ENCODE measurements at regions not wholly inside any gene's neighbourhood (a gene's known extent, or its start where the extent isn't known, plus 50 kb on each side); places are given as distances from the start of the nearest gene placed in this dataset.
"Not testable (repeated sequence)": the region's sequence is repeated elsewhere in the genome, so short reads cannot be mapped to it uniquely, and the experiment has no call there.

DNA sequence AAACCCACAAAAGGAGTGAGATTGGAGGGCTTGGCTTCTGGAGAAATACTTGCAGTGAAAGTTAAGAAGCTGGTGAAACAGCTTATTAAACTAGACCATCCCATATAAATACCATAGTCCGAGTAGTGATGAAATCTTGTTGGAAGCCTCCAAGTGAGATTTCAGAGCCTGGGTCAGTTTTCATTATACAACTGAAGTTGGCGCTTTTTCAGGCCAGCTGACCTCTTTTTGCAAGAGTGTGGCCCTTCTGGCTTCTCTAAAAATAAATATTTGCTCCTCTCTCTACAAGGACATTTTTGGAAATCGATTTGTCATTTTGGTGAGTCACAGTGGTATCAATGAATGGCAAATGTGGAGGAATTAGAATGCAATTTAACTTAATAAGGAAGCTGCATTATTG lies 51.2 kb upstream of the THRB start:
- DNase-seq = no peak

DNA sequence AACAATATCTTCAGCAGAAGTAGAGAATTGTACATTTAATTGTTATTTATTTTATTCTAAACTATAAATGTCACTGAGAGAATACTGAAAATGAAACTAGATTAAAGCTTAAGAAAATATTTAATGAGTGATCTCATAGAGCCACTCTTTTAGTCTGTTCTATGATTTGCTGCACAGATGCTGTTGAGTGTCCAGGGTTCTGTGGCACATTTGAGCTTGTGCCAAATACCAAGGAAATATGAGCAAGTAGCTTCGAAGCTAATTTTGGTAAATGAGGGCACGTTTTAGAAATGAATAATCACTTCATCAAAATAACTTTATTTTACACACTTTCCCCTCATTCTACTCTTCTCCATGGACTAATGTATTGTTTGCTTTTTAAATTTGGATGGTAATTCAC lies 53.6 kb upstream of the THRB start:
- DNase-seq = no peak

DNA sequence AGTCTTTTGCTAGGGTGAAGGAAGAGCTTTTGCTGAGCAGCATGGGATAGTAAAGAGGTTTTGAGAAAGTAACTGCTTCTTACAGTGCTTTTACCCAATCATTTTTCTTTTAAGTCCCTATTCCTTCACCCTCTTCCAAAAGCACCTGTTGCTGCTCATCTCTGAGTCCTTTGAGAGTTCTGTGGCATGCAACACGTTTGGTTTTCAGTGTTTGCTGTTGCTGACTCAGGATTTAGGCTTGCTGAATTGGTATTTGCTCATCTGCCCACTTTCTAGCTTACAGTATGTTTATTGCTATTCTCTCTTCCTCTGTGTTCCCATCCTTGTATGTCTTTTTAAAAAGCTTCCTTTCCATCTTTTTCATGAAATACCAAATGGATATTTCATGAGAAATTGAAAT lies 55.9 kb upstream of the THRB start:
- DNase-seq = no peak

DNA sequence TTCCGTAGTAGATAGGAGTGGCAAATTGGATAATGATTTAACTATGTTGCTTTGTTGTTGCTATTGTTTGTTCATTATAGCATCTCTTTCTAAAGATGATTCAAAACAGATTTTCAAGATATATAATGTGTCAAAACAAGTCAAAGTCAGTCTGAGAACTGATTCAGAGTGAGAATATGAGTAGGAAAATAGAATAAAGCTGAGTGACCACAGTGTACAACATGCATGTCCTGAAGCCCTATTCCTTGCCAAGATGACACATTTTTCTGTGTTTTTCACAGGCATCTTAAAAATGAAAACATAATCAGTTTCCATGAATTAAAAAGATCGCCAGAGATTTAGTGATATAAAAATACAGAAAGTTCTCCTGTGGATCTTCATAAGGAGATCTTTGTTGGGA lies 57.0 kb upstream of the THRB start:
- DNase-seq = no peak

DNA sequence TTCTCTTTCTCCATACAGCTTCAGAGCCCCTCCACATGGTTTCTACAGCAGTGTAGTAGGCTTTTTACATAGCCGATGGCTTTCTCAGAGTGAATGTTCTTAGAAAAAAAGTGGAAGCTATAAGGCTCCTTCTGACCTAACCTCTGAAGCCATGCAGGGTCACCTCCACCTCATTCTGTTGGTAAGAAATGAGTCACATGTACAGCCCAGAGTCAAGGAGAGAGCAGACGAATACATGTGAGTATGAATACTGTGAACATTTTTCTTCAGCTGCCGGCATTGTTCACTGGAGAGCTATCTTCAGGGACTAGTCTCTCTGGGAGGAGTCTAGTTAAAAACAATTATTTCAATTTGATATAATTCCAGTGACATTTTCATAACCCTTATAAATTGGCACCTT lies 68.2 kb upstream of the THRB start:
- no peak for DNase-seq

DNA sequence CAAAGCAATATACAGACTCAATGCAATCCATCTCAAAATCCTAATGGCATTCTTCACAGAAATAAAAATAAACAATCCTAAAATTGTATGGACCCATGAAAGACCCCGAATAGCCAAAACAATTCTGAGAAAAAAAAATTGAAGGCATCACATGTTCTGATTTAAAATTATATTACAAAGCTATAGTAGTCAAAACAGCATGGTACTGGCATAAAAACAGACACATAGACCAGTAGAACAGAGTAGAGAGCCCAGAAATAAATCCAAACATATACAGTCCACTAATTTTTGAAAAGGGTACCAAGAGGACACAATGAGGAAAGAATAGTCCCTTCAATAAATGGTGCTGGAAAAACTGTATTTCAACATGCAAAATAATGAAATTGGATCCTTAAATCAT lies 70.4 kb upstream of the THRB start:
- DNase-seq = no peak

DNA sequence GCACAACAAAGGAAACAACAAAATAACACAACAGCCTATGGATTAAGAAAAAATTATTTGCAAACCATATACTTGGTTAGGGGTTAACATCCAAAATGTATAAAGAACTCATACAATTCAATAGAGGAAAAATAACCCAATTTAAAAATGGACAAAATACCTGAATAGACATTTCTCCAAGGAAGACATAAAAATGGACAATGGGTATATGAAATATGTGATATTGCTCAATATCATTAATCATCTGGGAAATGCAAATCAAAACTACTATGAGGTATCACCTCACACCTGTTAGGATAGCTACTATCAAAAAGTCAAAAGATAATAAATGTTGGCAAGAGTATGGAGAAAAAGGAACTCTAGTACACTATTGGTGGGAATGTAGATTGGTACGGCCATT lies 71.0 kb upstream of the THRB start:
- DNase-seq = no peak

DNA sequence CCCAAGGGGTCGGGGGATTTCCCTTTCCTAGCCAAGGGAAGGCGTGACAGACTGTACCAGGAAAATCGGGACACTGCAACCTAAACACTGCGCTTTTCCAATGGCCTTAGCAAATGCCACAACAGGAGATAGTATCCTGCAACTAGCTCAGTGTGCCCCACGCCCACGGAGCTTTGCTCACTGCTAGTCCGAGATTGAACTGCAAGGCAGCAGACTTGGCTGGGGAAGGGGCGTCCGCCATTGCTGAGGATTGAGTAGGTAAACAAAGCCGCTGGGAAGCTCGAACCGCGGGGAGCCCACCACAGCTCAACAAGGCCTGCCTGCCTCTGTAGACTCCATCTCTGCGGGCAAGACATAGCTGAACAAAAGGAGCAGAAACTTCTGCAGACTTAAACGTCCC lies 72.3 kb upstream of the THRB start:
- DNase-seq = no peak

DNA sequence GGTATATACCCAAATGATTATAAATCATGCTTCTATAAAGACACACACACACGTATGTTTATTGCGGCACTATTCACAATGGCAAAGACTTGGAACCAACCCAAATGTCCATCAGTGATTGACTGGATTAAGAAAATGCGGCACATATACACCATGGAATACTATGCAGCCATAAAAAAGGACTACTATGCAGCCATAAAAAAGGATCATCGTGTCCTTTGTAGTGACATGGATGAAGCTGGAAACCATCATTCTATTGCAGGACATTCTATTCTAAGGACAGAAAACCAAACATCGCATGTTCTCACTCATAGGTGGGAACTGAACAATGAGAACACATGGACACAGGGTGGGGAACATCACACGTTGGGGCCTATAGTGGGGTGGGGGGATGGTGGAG lies 77.8 kb upstream of the THRB start:
- not testable (repeated sequence) for DNase-seq

DNA sequence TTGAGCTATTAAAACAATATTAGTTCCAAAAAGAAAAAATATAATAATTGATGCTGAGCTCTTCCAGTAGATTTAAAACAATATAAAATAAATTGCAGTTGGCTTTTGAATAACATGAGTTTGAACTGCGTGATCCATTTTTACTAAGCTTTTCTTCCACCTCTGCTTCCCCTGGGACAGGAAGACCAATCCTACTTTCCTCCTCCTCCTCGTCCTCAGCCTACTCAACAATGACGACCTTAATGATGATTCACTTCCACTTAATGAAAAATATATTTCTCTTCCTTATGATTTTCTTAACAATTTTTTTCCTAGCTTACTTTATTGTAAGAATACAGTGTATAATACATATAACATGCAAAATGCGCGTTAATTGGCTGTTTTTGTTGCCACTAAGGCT lies 78.9 kb upstream of the THRB start:
- no peak for DNase-seq

DNA sequence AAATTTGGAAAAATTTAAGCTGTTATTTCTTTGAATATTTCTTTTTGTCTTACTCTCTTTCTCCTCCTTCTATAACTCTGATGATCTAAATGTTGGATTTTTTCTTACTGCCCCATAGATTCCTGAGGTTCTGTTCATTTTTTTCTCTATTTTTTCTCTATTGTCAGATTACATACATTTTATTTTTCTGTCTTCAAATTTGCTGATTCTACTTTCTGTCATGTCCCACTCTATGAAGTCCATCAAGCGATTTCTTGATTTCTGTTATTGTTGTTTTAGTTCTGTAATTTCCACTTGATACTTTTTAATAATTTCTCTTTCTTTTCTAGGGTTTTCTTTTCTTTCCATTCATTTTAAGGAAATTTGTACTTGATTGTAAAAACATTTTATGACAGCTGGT lies 83.7 kb upstream of the THRB start:
- DNase-seq = no peak

DNA sequence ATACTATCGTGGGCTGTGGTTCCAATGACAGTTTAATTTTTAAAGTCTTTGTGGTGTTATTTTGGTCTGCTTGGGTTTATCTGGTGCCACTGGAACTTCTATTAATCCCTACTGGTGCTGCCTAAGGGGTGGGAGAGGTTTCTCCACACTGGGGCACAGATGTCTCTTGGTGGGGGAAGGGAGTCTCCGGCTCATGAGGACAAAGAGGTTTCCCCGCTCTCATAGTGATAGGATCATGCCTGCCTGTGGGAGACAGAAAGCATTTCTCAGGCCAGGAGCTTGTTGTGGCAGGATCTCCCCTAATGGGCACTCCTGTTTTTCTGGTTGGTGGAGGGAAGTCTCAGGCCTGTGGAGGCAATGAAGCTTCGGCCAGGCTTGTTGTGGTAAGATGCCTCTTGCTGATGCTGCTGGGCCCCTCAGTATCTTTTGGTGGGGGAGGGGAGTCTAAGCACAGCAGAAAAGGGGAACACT lies 84.3 kb upstream of the THRB start:
- no peak for DNase-seq

DNA sequence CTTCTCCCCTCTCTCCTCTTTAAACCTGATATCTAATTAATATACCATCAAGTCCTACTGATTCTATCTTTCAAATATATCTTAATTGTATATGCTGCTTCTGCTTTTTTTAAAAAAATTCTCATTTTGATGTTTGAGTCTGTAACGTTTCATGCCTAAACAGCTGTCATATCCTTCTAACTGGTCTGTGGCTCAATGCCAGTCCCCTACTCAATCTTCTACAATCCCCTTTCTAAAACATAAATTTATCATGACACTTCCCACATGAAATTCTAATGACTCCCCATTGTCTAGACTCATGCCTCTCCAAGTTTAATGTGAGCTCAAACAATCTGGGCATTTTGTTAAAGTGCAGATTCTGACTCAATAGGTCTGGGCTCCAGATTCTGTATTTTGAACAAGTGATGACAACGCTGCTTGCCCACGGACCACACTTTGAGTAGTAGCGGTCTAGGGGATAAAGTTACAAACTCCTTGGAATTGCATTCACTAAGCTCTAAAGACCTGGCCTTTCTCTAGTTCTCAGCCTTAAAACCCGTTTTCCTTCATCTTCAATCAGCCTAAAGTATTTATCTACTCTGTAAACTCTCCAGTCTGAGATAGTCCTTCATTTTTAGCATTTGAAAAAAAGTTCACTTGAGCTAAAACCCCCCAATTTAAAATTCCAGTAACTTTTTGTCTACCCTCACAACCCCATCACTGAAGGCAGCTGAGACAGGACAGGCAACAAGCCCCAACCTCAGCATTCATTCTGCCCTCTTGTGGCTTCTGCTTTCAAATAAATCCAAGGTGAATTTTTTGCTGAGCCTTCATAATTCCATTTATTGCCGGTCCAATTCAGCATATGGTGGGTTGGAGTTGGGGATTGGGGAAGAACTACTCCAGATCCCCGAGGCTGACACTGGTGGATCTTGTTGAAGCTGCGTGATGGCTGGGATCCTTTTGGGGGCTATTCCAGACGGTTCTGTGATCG lies 88.1 kb upstream of the THRB start:
- DNase-seq = no peak

DNA sequence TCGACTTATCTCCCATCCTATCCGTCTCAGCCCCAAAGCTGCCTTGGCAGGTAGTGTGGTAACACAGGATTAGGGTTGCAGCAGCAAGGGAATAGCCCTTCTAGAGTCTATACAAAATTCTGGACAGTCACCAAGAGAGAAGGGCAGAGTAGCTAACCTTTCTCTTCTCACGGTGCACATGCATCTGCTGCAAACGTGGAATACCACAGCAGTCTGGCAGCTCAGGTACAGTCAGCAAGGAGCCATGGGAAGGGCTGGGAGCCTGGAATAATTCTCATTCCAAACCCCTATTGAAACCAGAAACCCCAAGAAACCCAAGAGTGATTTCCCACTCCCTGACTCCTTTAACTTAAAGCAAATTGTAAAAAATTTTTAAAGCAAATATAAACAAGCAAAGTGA lies 92.3 kb upstream of the THRB start:
- no peak for DNase-seq

DNA sequence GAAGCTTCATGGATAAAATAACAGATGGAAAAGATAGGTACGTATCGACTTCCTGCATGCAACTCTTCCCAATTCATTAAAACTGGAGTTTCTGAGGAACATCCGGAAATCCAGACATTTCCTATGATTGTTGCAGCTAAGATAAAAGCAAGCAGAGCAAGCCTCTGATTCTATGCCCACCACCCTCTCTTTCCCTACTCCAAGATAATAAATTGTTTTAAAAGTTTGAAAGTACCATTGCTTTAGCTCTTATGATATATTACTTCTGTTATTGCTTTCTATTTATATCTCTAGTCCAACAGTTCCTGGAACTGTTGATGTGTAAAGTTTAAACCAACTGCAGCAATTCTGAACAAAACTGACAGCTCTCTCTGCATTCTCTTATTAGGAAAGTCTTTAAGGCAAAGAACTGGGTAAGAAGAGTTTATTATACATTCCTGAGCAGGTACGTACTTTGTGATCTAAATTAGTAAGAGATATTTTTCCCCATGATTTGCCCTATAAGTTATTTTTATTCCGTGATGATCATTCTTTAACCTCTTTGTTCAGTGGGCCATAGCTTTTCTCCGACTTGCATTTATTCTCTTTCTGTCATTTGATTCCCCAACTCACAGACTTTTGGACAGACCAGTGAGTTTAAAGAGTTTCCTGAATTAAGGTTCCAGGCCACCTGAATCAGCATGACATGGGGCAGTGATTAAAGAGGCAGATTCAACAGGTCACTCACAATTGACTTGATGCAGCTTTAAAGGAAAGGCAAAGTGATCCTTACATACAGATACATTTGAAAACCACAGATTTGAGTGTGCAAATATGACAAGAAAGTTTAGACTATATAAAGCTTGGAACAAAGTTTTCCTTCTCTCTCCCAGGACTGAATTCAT lies 94.2 kb upstream of the THRB start:
- no peak for DNase-seq

DNA sequence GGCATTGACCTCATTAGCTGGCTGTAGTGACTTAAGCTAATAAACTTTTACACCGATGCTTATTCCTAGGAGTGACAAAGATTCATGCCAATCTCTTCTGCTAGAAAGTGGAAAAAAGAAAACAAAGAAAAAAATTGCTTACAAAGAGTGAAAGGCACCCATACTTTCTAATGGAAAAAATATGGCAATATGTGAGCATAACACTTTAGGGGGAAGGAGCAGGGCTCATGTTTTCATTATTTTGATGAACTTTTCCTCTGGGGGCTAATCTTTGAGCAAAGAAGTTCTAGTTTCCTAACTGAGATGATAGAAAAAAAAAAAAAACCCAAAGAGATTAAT lies 94.8 kb upstream of the THRB start:
- DNase-seq = no peak

DNA sequence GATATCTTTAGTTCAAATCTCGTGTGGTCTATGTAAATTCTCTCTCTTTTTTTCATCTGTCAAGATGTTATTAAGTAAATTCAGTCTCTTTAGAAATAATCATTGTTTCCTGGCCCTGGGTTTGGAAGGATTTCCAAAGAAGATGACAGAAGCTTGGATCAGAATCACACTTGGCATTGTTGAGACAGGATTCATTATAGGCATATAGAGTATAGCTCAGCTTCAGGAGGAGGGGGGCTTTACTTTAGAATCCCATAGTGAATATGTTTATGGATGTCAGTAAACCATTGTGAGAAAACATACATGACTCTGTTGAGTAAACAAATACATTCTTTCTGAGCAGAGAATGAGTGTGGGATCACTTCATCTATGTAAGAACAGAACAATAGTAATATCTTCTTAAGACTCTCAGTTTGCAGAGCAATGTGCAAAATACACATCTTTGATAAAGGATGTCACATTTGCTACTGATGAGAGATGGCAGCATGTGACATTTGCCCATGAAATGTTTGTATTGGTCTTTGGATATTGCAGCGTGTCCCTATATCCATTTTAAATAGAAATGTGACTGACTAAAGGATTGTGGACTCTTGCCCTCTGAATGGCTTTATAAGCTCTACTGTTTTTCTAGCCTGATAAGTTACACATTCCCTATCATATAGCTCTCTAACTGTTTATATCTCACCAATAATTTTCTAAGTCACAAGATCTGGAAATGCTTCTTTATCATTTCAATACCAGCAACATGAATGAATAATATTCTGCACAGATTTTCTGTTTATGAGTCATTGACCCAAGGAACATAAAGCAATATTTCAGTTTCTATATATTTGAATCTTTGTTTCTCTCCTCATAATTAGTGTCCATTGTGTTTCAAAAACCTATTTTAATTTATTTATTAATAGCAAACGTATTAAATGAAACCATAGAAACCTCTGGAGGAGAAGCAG lies 95.6 kb upstream of the THRB start:
- no peak for DNase-seq

DNA sequence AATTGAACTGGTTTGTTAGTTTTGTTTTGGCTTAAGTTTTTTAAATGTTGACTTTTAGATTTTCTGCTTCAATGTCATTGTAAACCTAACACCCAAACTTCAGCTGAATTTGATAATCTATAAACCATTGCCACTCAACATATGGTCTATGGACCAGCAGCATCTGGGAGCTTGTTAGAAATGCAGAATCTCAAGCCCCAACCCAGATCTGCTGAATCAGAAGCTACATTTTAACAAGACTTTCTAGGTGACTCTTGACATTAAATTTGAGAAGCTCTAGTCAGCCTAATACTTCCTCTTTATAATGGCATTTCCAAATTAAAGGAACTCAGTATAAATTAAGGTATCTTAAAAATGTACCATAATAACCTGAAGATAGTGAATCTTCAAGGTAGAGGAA lies 96.5 kb upstream of the THRB start:
- DNase-seq = no peak

DNA sequence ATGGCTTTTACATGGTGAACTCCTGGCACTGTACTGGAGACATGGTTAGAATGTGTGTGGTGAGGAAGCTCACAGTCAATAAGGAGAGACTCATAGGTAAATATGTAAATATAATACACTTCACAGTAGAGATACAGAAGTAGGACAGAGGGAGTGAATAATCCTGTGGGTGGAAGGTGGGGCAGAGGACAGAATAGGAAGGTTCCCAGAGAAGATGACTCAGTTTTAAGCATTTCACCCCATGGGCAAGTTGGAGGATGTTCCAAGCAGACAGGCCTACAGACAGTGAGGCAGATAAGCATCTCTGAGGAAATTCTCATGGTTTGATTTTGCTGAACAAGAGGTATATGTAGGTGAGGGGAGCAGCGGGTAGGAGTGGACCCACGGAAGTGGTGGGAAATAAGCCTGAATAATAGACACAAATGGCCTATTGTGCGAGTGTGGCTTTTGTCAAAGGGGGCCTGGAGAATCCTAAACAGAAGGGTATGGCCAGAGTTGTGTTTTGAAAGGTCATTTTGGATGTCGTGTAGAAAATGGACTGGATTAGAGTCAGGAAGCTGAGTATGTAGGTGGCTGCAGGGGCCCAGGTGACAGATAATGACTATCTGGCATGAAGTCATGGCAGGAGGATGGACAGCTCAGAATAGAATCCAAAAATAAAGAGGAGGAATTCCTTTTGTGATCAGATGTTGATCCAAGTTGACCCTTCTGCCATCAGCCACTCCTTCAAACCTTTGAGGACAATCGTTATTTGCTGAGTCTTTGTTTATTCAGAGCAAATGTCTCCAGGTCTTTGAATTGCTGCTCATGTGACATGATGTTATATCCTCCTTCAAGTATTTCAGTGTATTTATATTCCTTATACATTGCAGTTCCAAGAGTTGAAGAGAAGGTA lies 97.3 kb upstream of the THRB start:
- no peak for DNase-seq

DNA sequence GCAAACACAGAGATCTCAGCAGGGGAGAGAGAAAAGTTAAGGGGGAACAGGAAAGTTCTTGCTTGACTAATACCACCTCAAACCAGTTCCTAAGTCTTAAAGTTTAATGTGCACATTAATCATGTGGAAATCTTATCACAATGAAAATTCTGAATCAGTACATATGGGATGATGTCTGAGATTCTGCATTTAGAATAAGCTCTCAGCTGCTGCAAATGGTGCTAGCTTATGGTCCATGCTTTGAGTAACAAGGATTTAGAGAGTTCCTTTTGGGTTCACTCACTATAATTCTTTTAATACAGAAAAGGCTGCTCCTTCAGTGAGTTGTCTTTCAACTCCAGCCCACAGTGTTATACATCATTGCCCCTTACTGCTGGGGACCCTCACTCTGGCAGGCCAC lies 99.5 kb upstream of the THRB start:
- no peak for DNase-seq

DNA sequence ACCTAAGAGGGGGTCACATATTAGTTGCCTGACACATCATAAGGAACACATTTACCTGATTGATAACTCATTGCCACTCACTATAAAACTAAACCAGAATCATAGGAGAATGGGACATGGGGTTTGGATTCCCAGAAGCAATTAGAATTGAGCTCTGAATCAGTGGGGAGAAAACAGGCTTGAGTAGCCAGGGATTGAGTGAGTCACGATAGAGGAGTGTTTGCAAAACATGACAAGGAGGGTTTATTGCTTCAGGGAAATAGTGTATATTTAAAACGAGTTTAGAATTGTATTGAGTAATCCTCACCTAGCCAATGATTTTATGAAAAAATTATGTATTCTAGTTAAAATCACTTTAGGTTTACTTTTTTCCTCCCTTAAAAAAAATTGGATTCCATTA lies 101.1 kb upstream of the THRB start:
- DNase-seq = no peak

DNA sequence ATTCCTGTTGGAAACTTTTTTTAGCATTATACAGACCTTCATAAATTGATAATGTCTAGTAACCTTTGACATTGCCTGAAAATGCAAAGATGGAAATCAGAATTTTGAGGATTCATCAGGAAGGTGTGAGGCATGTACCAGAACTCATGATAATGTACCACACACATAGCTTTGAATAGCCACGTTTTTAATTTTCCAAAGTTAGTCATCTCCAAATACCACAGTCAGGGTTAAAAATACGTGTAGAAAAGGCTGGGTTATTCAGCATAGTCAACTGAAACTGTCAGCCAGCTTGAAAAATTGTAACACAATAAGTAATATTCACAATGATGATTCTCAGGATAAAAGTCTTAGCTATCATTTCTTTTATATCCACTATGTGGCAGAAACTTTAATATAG lies 102.0 kb upstream of the THRB start:
- no peak for DNase-seq
